GM12878 (cell line): ENCODE measurements at regions not wholly inside any gene's neighbourhood (a gene's known extent, or its start where the extent isn't known, plus 50 kb on each side); places are given as distances from the start of the nearest gene placed in this dataset.

Experiments used
- ATAC-seq: fragments of 200-7000 bp; cut with Tn5 transposase; 3 replicates; pipeline ENCODE4 v1.9.1; 2020; ENCODE audit warnings: mild to moderate bottlenecking, moderate library complexity
- BruUV-seq: library from RNA; stranded (reverse); fragments of 400-500 nt; replicated peaks from 2 replicates; lab custom pipeline; 2021; lab: Mats Ljungman, UMichigan
- CTCF ChIA-PET: fragments of 300-600 bp; sonication (Branson Sonifier 250); formaldehyde crosslinking; extraction: SDS; loops from one replicate; lab custom pipeline; 2021; ENCODE audit warnings: inconsistent platforms; lab: Yijun Ruan, JAX
- POLR2A ChIA-PET: fragments of 350-600 bp; formaldehyde crosslinking; extraction: SDS; loops from one replicate; lab custom pipeline; 2021; ENCODE audit warnings: inconsistent platforms; lab: Charles Lee
- RAD21 ChIA-PET: fragments of 300-600 bp; sonication (Branson Sonifier 250); formaldehyde crosslinking; loops from one replicate; lab custom pipeline; 2023; ENCODE audit warnings: antibody characterized with exemption; ENCODE audit not compliant: unreplicated experiment; lab: Charles Lee
- SMC1A ChIA-PET: fragments of 300-600 bp; sonication (Branson Sonifier 250); formaldehyde crosslinking; loops from one replicate; lab custom pipeline; 2023; ENCODE audit not compliant: unreplicated experiment, uncharacterized antibody; lab: Charles Lee
- DNase-seq: peaks from one replicate; pipeline ENCODE4 v3.0.0-alpha.2; 2011; ENCODE audit warnings: low read depth, low spot score
- FAIRE-seq: peaks from 3 replicates; lab custom pipeline; 2011; peaks lifted over from hg19 to GRCh38; lab: Jason Lieb, UNC
- H2AFZ ChIP-seq: 2 replicates; pipeline ENCODE4 v1.6.0; 2011; ENCODE audit warnings: low read depth, low read length, control low read depth; ENCODE audit not compliant: control insufficient read depth
- H3K27ac ChIP-seq: 2 replicates; pipeline ENCODE4 v1.5.1; 2011; ENCODE audit warnings: control low read depth; ENCODE audit not compliant: control insufficient read depth, insufficient read depth
- H3K27me3 ChIP-seq, 2 experiments: replicated peaks in 1 of 2; 2 replicates each; pipeline versions ENCODE4 v1.6.0 to v1.6.1; 2011; ENCODE audit warnings: low read length in 1 of 2; ENCODE audit not compliant: control insufficient read depth in 2 of 2, insufficient read depth in 2 of 2
- H3K36me3 ChIP-seq, 2 experiments: 2 replicates each; pipeline ENCODE4 v1.5.1; 2011; ENCODE audit warnings: low read length in 1 of 2; ENCODE audit not compliant: control insufficient read depth in 2 of 2, insufficient read depth in 2 of 2
- H3K4me1 ChIP-seq: 2 replicates; pipeline ENCODE4 v1.6.1; 2011; ENCODE audit warnings: mild to moderate bottlenecking, low read length, moderate library complexity, mixed read lengths; ENCODE audit not compliant: control insufficient read depth, insufficient read depth
- H3K4me2 ChIP-seq: 2 replicates; pipeline ENCODE4 v1.6.0; 2011; ENCODE audit warnings: control low read depth; ENCODE audit not compliant: control insufficient read depth, insufficient read depth
- H3K4me3 ChIP-seq: fragments of 200-600 bp; sonication (generic); 2 replicates; pipeline ENCODE4 v1.5.1; 2016
- H3K79me2 ChIP-seq: 2 replicates; pipeline ENCODE4 v1.6.0; 2011; ENCODE audit warnings: low read length; ENCODE audit not compliant: control insufficient read depth, insufficient read depth
- H3K9ac ChIP-seq: 2 replicates; pipeline ENCODE4 v1.8.0; 2011; ENCODE audit warnings: low read length, control low read depth, mixed read lengths; ENCODE audit not compliant: control insufficient read depth, insufficient read depth
- H3K9me3 ChIP-seq: replicated peaks from 3 replicates; pipeline ENCODE4 v1.5.1; 2011; ENCODE audit warnings: mild to moderate bottlenecking, low read length; ENCODE audit not compliant: control insufficient read depth, insufficient read depth
- H4K20me1 ChIP-seq: 2 replicates; pipeline ENCODE4 v1.6.0; 2011; ENCODE audit not compliant: control insufficient read depth, insufficient read depth
- ATF7 ChIP-seq: fragments of 450-650 bp; IDR thresholded peaks from 2 replicates; pipeline ENCODE4 v1.6.1; 2016; ENCODE audit warnings: low read depth, mild to moderate bottlenecking
- EED ChIP-seq: sonication (generic); IDR thresholded peaks from 2 replicates; pipeline ENCODE4 v1.6.1; 2016; ENCODE audit warnings: antibody characterized with exemption, low read depth
- HDGF ChIP-seq: fragments of 450-650 bp; IDR thresholded peaks from 2 replicates; pipeline ENCODE4 v1.6.1; 2016; ENCODE audit warnings: antibody characterized with exemption
- NFYA ChIP-seq: IDR thresholded peaks from 2 replicates; pipeline ENCODE4 v1.6.1; 2011; ENCODE audit warnings: low read depth, mild to moderate bottlenecking, low read length, improper control_type of control experiment, borderline replicate concordance
- SPI1 ChIP-seq: IDR thresholded peaks from 2 replicates; pipeline ENCODE4 v1.6.1; 2011; ENCODE audit warnings: low read depth, mild to moderate bottlenecking, low read length, moderate library complexity, borderline replicate concordance; ENCODE audit not compliant: insufficient read depth
- ZBTB11 ChIP-seq: fragments of 450-650 bp; formaldehyde crosslinking; IDR thresholded peaks from 2 replicates; pipeline ENCODE4 v1.5.0; 2022; ENCODE audit warnings: mild to moderate bottlenecking, missing genetic modification characterization
- ZNF274 ChIP-seq: IDR thresholded peaks from one replicate; pipeline ENCODE4 v1.8.0; 2011; ENCODE audit not compliant: insufficient read length, insufficient read depth
- WGBS: methylation state at CpG from one replicate; pipeline ENCODE4 v1.1.6; 2016; ENCODE audit warnings: low lambda C conversion rate; ENCODE audit not compliant: insufficient replicate concordance, insufficient coverage; ENCODE audit errors: missing lambda C conversion rate; 5-methylcytosine and 5-hydroxymethylcytosine counted together
- in situ Hi-C: fragments of 300-500 bp; cut with MboI; formaldehyde crosslinking; loops from 9 replicates; pipeline ENCODE4 v1.14.3; 2018; ENCODE audit warnings: mixed read lengths
- intact Hi-C: fragments of 100-400 bp; cut with micrococcal nuclease; formaldehyde crosslinking; loops from one replicate; pipeline ENCODE4 v1.14.2; 2022; ENCODE audit not compliant: unreplicated experiment

GRCh38 chr1:99537886-99538617, 107.9 kb upstream of the PALMD start:
- SMC1A ChIA-PET: no interaction called here
- Histone ChIP-seq H3K4me1 (no peaks in the 10 kb centered on the region), H3K36me3 (no peaks in the 10 kb centered on the region), H3K27ac (no peak overlapping the region), H4K20me1 (no peaks in the 10 kb centered on the region), H3K9ac (no peak overlapping the region), H3K9me3 (no peaks in the 10 kb centered on the region), H3K79me2 (no peaks in the 10 kb centered on the region), H3K4me3 (no peak overlapping the region), H3K27me3 (no peaks in the 10 kb centered on the region; a peak in 1 of 4 replicates), H3K4me2 (no peak overlapping the region), H2AFZ (no peak overlapping the region)
- WGBS: 18% methylated on average over 5 of the region's 5 CpGs
- POLR2A ChIA-PET: no interaction called here
- DNase-seq (no peak), FAIRE-seq (no peak), ATAC-seq (no peak)
- RAD21 ChIA-PET: no interaction called here
- CTCF ChIA-PET: no interaction called here
- no peak for TF ChIP-seq ZBTB11 (CRISPR knock-in tag)
- in situ Hi-C loops: no loop called here
- intact Hi-C loops: no loop called here
- no TSS peak for BruUV-seq

- ATAC-seq (no peak), FAIRE-seq (no peak), DNase-seq (no peak)
- Histone ChIP-seq H3K36me3 (no peaks in the 10 kb centered on the region), H3K4me3 (no peak overlapping the region), H3K4me2 (no peak overlapping the region), H3K27ac (no peak overlapping the region), H3K79me2 (no peaks in the 10 kb centered on the region), H3K4me1 (no peaks in the 10 kb centered on the region), H3K27me3 (no peaks in the 10 kb centered on the region; a peak in 1 of 4 replicates), H3K9ac (no peak overlapping the region), H3K9me3 (no peaks in the 10 kb centered on the region), H2AFZ (no peak overlapping the region), H4K20me1 (no peaks in the 10 kb centered on the region)
- RAD21 ChIA-PET: no interaction called here
- 8% methylated on average over 2 of the region's 2 CpGs for WGBS
- in situ Hi-C loops (no loop called here), intact Hi-C loops (no loop called here)
- no peak for TF ChIP-seq ZNF274
- no peak for TF ChIP-seq SPI1
- TF ChIP-seq EED: no peak
- no peak for TF ChIP-seq ATF7
- TF ChIP-seq HDGF: no peak
- no peak for TF ChIP-seq NFYA
- SMC1A ChIA-PET: no interaction called here
- BruUV-seq: no TSS peak
- POLR2A ChIA-PET: no interaction called here
- CTCF ChIA-PET: no interaction called here
Measured at GRCh38 chr1:99538618-99538956, 107.3 kb upstream of the PALMD start.
